ENCODE measurements at regions not wholly inside any gene's neighbourhood (a gene's known extent, or its start where the extent isn't known, plus 50 kb on each side); places are given as distances from the start of the nearest gene placed in this dataset.
"Not testable (repeated sequence)": the region's sequence is repeated elsewhere in the genome, so short reads cannot be mapped to it uniquely, and the experiment has no call there.

DNA sequence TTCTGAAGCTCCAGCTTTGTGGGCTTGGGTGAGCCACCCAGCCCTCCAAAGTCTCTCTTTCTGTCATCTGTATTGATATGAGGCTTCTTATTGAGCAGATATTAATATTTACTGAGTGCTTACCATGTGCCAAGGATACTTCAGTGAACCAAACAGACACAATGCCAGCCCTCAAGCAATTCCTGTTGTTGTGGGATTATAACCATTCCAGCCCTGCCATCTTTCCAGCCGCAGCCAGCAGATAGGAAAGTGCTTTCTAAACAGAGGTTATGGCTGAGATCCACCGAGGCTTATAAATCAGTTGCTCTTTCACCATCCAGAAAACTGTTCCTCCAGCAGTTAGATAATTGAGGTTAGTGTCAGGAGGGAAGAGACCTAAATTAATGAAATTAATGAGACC, 137.7 kb upstream of the ALDH1B1 start:
- no peak for DNase-seq (ENCODE audit: low spot score)

DNA sequence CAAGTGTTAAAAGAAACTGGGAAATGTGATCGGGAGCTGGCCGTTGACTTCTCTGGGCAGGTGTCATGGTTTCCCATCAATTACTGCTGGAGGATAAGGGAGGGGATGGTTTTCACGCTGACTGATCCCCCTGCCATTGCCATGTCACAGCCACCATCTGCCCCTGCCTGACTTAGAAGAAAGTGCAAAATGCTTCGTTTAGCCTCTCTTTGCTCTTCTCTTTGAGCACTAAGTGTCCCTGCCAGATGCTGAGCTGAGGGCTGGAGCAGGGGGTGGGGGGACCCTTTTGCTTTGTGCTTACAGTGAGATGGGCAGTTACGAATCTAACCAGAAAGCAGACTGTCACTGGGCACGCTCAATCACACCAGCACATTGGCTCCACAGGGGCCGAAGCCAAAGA, 138.4 kb upstream of the ALDH1B1 start:
- no peak for DNase-seq (ENCODE audit: low spot score)

DNA sequence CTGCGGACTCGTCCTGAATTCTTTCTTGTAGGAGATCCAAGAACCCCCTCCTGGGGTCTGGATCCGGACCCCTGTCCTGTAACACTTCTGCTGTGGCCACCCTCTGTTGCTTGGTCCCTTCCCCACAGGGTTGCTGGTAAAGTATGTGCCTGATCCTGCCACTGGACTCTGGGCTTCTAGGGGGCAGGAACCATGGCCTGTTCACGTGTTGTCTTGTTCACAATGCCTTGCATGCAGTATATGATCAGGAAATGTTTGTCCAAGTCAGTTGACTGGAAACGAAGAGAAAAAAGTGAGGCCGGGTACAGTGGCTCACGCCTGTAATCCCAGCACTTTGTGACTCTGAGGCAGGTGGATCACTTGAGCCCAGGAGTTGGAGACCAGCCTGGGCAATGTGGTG, 139.3 kb upstream of the ALDH1B1 start:
- no peak for DNase-seq (ENCODE audit: low spot score)

DNA sequence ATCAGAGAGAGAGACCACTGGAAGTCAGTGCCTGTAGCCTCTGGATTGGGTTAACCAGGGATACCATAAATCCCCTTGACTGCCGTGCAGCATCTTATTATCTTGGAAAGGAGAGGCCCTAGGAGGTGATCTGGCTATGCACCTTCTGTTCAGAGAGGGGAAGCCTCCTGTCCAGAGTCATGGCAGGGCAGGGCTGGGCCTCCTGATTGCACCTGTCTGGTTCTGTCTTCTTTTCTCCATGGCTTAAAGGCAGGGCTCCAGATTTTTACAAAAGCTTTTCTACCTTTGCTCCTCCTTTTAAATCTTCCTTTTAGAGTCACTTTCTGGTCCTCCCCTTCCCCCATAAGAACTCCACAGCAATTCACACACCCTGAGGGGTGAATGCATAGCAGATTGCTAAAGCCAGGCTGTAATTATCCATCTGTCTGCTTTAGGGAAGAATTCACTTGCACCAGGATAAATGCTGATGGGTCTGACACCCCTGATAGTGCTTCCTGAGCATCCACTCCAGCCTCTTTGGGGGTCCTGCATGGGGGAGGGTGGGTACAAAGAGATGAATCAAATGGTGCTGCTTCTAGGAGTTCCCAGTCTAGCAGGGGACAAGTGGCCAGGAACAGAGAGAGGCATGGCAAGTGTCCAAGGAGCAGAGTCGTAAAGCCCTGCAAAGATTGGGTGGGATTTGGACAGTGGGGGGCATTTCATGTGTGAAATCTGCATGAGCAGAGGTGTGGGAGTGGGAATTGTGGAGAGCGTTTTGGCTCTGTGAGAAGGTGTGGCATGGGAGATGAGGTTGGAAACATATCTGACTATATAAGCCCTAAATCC, 141.3 kb upstream of the ALDH1B1 start:
- no peak for DNase-seq (ENCODE audit: low spot score)

DNA sequence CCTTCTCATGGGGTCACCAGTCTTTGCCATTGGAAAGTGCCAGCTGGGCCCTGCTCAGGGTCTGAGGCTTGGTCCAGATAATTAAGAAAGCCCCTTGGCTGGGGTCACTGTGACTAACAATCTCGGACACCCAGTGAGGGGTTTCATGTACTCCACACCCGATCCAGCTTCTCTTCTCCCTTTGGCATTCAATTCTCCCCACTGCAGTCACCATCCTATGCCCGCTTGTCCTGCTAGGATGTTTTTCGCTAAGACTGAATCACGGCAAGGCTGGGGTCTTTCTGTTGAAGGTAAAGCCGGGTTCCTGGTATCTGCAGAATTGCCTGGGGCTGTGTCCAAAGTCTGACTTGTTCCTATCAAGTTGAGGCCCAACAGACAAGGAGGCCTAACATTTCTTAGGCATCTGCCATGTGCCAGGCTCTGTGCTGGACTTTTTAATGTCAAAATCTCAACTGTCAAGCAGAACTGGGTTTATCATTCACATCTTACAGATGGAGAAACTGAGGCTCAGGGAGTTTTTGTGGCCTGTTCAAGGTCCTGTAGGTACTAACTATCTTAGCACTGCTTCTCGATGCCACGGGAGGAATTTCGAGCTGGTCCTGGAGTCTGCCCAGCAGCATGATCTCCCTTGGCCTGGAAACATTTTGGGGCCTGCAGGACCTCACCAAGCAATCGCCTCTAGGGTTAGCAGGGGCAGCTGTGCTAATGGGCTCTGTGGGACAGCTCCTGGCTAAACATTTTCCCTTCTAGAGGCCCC, 142.0 kb upstream of the ALDH1B1 start:
- DNase-seq (ENCODE audit: low spot score) = no peak

DNA sequence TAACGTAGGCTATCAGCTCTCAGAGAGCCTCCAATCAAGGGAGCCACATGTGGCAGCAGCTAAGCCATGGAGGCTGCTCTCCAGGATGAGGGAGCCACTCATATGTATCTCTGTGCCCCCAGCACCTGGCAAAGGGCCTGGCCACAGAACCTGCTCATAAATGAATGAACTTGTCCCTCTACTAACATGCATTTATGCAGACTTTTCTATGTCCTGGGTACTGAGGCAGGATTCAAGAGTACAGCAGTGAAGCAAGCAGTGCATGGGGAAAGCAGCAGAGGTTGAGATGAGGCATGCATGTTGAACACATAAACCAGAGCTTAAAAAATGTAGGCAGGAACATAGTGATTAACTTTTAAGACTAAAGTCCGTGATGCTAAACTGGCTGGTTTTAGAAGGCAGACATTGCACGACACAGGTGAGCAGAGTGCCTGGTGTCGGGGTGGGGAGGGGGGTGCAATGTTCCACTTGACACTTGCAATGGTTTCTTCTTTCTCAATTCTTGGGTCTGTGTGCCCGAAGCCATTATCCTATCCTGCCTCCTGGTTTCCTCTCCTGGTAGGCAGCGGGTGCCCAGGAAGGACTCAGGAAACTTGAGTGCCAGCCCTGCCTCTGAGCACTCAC, 142.8 kb upstream of the ALDH1B1 start:
- no peak for DNase-seq (ENCODE audit: low spot score)

DNA sequence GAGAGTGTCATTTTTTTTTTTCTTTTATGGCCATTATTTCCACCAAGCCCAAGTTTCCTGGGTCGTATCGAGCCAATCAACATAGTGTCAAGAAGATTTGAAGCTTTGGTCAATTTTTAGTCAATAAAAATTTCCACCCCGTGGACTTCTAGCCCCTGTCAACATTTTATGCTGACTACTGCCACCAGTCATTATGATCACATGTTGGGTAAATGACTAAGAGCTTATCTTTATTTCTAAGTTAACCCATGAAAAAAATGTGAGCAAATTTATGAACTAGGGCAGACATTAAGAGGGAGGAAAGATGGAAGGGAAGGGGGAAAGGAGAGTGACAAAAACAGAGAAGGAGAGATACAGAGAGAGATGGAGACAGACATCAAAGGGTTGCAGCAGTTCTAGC, 143.5 kb upstream of the ALDH1B1 start:
- DNase-seq (ENCODE audit: low spot score) = no peak

DNA sequence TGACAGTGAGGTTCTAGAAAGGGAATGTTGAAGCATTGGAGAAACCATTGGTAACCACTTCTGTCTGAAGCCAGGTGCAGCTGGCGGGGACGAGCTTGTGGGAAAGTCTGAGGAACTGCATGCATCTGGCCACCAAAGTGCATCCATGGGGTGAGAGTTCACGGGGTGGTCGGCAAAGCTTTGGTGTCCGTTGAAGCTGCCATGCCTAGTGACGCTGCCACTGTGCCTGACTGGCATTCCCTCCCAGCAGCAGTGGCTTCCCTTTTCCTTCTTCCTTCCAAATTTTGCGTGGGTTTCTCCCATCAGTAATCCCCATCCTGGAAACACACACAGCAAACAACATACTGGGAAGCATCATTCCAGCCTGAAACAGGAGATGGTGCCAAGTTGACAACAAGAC, 145.7 kb upstream of the ALDH1B1 start:
- DNase-seq (ENCODE audit: low spot score) = no peak

DNA sequence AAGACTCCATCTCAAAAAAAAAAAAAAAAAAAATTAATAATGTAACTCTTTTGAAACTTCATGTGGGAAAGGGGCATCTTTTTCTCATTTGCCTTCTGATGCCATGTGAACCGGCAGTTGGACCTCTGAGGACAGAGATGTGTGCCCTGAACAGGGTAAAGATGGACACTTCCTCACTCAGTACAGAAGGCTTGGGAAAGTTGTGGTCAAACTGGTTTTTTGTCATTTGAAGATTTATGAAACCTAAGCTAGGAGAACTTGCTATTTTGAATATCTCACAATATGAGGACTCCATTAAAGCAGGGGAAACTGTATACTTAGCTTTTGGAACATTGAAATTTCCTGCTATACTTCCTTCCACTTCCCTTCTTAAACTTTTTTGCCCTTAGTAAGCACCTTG, 147.5 kb upstream of the ALDH1B1 start:
- DNase-seq (ENCODE audit: low spot score) = no peak

DNA sequence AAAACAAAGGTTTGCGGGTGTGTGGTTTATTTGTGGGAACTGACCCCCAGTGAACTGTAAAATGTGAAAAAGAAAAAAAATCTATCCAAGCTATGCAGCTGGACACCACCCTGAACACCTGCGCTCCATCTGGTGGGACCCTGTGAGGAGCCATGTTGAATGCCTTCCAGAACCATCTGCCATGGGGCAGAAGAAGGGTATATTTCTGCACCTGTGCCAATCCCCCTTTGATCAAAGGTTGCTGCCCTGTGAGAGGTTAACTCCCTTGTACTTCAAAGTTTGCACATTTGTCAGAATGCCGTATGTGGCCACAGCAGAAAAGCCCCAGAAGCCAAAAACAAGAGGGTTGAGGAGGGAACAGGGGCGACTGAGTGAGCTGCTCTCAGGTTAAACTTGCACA, 148.5 kb upstream of the ALDH1B1 start:
- no peak for DNase-seq (ENCODE audit: low spot score)

DNA sequence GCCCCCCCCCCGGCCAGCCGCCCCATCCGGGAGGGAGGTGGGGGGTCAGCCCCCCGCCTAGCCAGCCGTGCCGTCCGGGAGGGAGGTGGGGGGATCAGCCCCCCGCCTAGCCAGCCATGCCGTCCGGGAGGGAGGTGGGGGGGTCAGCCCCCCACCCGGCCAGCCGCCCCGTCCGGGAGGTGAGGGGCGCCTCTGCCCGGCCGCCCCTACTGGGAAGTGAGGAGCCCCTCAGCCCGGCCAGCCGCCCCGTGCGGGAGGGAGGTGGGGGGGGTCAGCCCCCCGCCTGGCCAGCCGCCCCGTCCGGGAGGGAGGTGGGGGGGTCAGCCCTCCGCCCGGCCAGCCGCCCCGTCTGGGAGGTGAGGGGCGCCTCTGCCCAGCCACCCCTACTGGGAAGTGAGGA, 150.4 kb upstream of the ALDH1B1 start:
- not testable (repeated sequence) for DNase-seq (ENCODE audit: low spot score)

DNA sequence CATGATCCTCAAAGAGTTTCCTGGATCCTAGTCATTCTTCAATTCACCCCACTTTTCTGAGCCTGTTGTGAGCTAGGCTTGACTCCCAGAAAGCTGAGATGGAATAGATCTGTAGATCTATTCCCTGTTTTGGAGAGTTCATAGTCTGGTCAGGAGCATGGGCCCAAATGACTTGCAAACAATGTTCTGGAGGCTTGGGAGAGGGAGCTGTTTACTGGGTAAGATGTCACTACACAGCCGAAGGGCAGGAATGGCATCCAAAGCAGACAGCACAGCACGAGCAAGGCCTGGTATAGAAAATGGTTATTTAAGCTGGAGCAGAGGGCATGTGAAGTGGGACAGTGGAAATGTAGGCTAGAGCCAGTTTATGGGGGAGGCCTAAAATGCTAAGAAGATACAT, 152.5 kb upstream of the ALDH1B1 start:
- DNase-seq (ENCODE audit: low spot score) = no peak

DNA sequence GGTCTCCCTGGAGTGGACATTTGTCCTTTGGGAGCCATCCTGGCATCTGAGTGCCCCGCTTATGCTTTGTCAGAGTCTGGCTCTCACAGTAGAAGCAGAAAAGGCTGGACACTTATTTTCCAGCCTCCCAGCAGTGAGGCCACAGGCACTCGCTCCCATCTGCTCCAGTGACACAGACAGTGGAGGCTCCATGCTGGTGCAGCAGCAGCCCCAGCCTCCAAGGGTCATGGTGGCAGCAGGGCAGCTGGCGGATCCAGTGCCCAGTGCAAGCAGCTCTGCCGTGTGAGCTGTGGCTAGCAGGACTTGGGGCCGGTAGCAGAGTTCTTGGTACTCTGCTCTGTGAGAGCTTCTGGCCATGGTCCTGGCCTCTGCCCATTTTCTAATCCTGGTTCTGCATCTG, 157.3 kb upstream of the ALDH1B1 start:
- no peak for DNase-seq (ENCODE audit: low spot score)

DNA sequence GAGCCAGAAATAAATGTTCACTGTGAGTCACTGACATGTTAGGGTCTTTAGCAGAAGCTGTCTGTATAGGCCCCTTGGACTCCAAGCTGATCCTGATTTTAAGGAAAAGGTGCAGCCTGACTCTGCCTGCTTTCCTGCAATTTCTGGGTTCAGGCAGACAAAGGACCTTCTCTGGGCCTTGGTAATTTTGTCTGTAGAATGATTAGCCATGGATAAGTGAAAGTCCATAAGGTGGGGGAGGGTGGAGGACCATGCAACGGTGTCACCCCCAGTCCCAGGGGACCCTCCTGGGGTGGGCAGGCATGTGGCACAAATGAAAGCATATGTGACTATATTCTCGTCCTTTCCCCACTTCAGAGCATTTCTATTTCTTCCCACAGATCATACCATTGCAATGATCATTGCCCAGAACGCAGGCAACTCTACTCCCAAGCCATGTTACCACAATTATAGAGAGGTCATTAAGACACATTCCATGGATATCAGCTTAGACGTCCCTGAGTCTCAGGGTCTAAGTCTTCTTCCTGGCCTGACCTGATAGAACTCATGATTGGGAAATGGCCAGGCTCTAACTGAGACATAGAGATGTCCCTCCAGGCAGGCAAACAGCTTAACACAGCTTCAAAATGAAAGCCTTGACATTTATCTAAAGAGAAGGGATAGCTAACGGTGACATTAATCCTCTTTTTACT, 157.9 kb upstream of the ALDH1B1 start:
- no peak for DNase-seq (ENCODE audit: low spot score)

DNA sequence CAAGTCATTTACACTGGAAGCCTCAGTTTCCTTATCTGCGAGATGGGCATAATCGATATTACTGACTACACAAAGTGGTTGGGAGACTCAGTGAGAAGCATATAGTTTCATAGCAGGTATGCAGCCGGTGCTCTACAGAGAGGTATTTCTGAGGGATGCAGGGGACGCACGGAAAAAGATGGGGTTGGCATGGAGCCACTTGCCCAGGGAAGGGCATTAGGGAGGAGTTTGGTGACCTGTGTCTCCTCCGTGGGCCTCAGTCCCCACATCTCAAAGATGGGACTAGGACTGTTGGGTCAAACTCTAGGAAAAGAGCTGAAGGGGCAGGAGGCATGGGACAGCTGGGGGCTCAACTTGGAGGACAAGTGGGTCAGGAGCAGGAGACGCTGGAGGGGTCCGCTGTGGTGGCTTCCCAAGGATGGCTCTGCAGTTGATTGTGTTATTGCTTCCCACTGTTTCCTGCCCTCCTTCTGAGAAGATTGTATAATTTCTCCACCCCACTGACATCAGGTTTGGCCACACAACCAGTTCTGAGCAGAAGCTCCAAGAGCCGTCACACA, 158.6 kb upstream of the ALDH1B1 start:
- DNase-seq (ENCODE audit: low spot score) = no peak

DNA sequence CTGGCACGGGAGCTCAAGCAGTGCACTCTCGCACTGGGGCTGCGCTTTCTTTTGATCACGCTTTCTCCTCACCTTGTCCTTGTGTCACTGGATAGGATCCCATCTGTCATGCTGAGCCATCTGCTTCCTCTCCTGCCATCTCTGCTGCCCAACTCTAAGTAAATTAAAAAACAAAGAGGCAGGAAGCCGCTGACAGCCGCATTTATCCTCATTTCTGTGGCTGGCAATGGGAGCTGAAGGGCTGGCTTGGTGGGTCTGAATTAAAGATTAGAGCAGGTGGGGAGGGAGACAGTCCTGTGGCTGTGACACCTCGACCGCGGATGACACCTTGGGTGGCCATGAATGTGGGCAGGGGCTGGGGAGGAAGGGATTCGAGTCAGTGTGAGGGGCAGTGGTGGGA, 159.2 kb upstream of the ALDH1B1 start:
- DNase-seq (ENCODE audit: low spot score) = no peak

DNA sequence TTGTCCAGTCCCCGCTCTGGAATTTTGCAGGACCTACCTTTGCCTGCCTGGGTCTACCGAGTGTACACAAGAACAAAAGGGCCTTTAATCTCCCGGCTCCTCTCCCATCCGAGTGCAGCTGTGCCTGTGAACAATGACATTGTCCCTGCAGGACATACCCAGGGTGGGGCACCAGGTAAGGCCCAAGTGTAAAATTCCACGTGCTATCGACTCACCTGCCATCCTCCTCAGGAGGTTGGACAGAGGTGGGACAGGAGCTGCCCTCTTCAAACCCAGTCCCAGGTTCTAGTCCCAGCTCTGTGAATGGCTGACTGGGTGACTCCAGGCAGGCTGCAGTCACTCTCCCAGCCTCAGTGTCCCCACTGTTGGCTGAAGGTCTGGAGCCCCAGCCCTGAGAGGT, 159.6 kb upstream of the ALDH1B1 start:
- peak; percentile 89 for DNase-seq (ENCODE audit: low spot score)

DNA sequence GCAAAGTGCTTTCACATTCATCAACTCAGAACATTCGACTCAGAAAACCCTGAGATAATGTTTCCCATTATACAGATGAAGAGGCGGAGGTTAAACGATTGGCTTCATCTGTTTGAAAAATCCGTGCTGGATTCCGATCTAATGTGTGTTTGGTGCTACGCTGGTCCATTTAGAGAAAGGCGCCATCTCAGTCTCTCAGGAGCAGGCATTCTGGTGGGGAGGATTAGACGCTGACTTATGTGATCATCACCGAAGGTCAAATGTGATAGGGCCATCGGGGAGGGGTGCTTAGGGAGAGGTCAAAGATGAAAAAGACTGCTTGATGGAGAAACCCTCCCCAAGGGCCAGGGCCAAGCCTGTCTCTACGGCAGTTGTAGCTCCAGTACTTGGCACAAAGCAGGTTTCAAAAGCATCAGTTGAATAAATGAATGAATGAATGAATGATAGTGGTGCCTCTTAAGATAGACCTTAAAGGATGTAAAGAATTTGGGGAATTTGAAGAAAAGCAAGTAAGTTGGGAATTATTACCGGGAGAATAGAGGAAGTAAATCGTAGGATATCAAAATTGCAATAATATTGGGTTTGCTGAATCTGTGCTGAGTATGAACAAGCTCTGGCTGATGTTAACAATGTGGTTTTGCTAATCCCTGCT, 160.6 kb upstream of the SHB start:
- no peak for DNase-seq (ENCODE audit: low spot score)

DNA sequence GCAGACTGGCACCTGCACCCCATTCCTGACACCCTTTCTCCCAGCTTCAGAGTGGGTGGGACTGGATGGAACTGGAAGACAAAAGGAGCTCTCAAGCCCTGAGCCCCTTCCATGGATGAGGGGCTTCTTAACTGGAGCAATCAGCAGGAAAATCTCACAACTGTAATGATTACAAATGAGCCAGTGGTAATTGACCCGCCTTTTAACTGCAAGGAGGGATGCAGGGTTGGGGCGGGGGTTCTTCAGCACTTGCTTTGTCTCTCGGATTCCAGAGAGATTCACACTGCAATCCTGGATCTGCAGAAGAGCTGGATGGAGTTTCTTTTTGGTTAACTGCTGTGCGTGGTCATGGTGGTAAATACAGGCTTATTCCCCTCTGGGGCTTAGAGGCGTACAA, 160.1 kb upstream of the SHB start:
- no peak for DNase-seq (ENCODE audit: low spot score)

DNA sequence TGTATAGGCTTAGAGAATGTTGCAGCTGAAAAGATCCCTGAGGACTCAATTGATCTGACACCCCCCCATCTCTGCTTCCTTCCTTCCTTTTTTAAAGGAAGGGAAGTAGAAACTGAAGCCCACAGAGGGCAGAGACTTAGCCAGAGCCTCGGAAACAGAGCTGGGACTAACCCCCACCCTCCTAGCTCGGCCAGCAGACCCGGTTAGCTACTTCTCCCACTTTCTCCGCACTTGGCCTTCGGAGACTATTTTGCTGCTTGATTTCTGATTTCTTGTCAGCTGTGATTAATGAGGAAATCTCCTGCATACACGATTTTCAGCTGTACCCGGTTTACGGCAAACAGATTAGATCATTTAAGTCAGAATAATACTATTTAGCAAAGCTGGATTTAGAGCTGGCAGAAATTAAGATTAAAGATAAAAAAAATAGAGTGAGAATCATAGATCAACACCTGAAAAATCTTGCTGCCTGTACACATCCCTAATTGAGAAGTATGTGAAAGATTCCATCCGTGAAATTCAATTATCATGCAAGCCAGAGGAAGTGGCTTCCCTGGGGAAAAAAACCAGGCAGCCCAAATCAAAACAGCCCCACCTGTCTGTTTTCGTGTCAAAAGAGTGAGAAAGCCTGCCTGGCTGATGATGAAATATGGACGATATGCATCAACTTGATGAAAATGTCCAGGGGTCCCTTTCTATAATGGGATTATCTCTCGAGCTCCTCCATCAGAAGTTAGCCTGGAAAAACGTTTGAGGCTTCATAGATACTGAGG, 159.5 kb upstream of the SHB start:
- DNase-seq (ENCODE audit: low spot score) = no peak

DNA sequence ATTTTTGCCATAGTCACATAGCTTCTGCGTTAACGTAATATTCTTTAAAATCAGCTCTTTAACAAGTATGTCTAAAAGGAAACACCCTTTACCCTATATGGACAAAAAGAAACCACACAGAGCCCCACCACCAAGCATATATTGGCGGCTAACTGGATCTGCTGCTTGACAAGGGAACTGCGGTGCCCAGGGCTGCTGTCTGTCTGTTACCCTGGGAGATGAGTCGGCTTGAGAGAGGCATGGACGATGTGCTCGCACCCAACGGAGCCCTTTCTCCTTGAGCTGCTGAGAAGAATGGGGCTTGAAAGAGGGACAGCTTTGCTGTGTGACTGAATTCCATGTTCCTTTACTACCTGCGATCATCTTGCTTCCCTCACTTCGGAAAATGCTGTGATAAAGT, 158.6 kb upstream of the SHB start:
- DNase-seq (ENCODE audit: low spot score) = no peak

All from SW480 (cell line).